Neural progenitor cell (in vitro differentiated cells): ENCODE measurements at regions not wholly inside any gene's neighbourhood (a gene's known extent, or its start where the extent isn't known, plus 50 kb on each side); places are given as distances from the start of the nearest gene placed in this dataset.

Source experiments
- EZH2 ChIP-seq: fragments of 200-600 bp; sonication (generic); IDR thresholded peaks from 2 replicates; pipeline ENCODE4 v1.6.1; 2017; ENCODE audit warnings: antibody characterized with exemption, mild to moderate bottlenecking, moderate library complexity
- TF ChIP-seq, protein P1 (sequence below): fragments of 200-600 bp; sonication (generic); IDR thresholded peaks from 2 replicates; pipeline ENCODE4 v1.5.1; 2017; ENCODE audit warnings: antibody characterized with exemption, mild to moderate bottlenecking

DNA sequence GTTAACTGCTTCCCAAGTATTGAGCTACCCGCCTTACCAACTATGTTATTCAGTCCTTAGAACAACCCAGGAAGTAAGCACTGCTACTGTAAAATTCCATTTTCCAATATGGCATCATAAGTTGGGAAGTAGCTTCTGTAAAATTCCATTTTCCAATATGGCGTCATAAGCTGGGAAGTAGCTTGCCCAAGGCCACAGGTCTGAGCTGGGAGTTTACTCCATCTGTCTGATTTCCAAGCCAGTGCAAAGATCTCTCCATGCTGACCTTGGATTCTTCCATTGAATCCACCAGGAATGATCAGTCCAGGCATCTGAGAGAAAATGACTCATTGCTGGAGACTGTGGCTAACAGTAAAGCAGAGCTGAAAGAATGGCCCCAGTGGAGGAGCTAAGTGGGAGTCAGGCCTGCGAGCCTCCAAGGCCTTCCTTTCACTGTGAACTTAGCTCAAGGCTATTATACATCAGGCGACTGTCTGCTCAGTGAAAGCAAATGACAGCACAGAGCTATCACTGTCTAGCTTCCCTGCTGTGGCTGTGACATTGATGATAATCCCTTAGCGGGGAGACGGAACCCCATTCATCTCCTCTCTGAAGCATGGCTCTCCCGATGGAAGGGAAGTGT lies 430.4 kb downstream of the HAPSTR1 start:
- TF ChIP-seq, protein P1, sequence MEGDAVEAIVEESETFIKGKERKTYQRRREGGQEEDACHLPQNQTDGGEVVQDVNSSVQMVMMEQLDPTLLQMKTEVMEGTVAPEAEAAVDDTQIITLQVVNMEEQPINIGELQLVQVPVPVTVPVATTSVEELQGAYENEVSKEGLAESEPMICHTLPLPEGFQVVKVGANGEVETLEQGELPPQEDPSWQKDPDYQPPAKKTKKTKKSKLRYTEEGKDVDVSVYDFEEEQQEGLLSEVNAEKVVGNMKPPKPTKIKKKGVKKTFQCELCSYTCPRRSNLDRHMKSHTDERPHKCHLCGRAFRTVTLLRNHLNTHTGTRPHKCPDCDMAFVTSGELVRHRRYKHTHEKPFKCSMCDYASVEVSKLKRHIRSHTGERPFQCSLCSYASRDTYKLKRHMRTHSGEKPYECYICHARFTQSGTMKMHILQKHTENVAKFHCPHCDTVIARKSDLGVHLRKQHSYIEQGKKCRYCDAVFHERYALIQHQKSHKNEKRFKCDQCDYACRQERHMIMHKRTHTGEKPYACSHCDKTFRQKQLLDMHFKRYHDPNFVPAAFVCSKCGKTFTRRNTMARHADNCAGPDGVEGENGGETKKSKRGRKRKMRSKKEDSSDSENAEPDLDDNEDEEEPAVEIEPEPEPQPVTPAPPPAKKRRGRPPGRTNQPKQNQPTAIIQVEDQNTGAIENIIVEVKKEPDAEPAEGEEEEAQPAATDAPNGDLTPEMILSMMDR = no peak
- no peak for TF ChIP-seq EZH2
